Stimulated activated CD8-positive, alpha-beta memory T cell treated with anti-CD3 and anti-CD28 coated beads, Interleukin-15, amount 100 ng/mL, for 1 hour (primary cell): ENCODE measurements at regions not wholly inside any gene's neighbourhood (a gene's known extent, or its start where the extent isn't known, plus 50 kb on each side); places are given as distances from the start of the nearest gene placed in this dataset.

ENCODE experiments used
- DNase-seq: peaks from one replicate; pipeline ENCODE4 v3.0.0-alpha.2; 2020; ENCODE audit warnings: low read depth

GRCh38 chr6:169964486-169965180, 213.2 kb downstream of the ERMARD start:
- no peak for DNase-seq

- DNase-seq: no peak
These were observed 212.3 kb downstream of the ERMARD start for GRCh38 chr6:169963581-169964297.

GRCh38 chr6:169962604-169963469, 211.4 kb downstream of the ERMARD start:
- no peak for DNase-seq

- DNase-seq: no peak
These were observed 210.5 kb downstream of the ERMARD start for GRCh38 chr6:169961772-169962561.

GRCh38 chr6:169960886-169961611, 209.6 kb downstream of the ERMARD start:
- no peak for DNase-seq

GRCh38 chr6:169960521-169960885, 209.1 kb downstream of the ERMARD start:
- DNase-seq: no peak

- DNase-seq: no peak
These were observed 208.6 kb downstream of the ERMARD start for GRCh38 chr6:169960003-169960344.

- DNase-seq: peak; percentile 14
These were observed 207.9 kb downstream of the ERMARD start for GRCh38 chr6:169959136-169960002.

- DNase-seq: no peak
These were observed 207.1 kb downstream of the ERMARD start for GRCh38 chr6:169958510-169958909.

- DNase-seq: no peak
These were observed 206.0 kb downstream of the ERMARD start for GRCh38 chr6:169957351-169957963.

GRCh38 chr6:169956580-169956979, 205.2 kb downstream of the ERMARD start:
- no peak for DNase-seq

GRCh38 chr6:169955731-169956437, 204.5 kb downstream of the ERMARD start:
- DNase-seq: no peak

GRCh38 chr6:169954977-169955376, 203.6 kb downstream of the ERMARD start:
- no peak for DNase-seq

GRCh38 chr6:169953686-169954085, 202.3 kb downstream of the ERMARD start:
- DNase-seq: no peak

GRCh38 chr6:169950558-169950957, 199.1 kb downstream of the ERMARD start:
- DNase-seq: no peak

GRCh38 chr6:169949511-169950097, 198.2 kb downstream of the ERMARD start:
- no peak for DNase-seq

- no peak for DNase-seq
These were observed 195.5 kb downstream of the ERMARD start for GRCh38 chr6:169946971-169947370.

- no peak for DNase-seq
These were observed 193.7 kb downstream of the ERMARD start for GRCh38 chr6:169945117-169945516.

- no peak for DNase-seq
These were observed 193.0 kb downstream of the ERMARD start for GRCh38 chr6:169944415-169944814.
